Keratinocyte (primary cell): ENCODE measurements at regions not wholly inside any gene's neighbourhood (a gene's known extent, or its start where the extent isn't known, plus 50 kb on each side); places are given as distances from the start of the nearest gene placed in this dataset.

ENCODE experiments used
- DNase-seq: peaks from one replicate; pipeline ENCODE4 v3.0.0-alpha.2; 2011; ENCODE audit warnings: low read depth, missing footprints, low spot score
- FAIRE-seq: peaks from 2 replicates; lab custom pipeline; 2011; peaks lifted over from hg19 to GRCh38; lab: Jason Lieb, UNC
- H2AFZ ChIP-seq: 2 replicates; pipeline ENCODE4 v1.6.0; 2012; ENCODE audit warnings: low read length, control low read depth, inconsistent platforms; ENCODE audit not compliant: control insufficient read depth
- H3K27ac ChIP-seq: 2 replicates; pipeline ENCODE4 v1.5.1; 2011; ENCODE audit warnings: low read length; ENCODE audit not compliant: control insufficient read depth, insufficient read depth
- H3K27me3 ChIP-seq: 3 replicates; pipeline ENCODE4 v1.6.0; 2011; ENCODE audit warnings: low read length; ENCODE audit not compliant: control insufficient read depth, insufficient read depth; ENCODE audit errors: extremely low read depth
- H3K36me3 ChIP-seq, 2 experiments: 2 replicates in 1 of 2; 3 replicates in 1 of 2; pipeline ENCODE4 v1.5.1; 2011; ENCODE audit warnings: low read length in 2 of 2, mild to moderate bottlenecking in 1 of 2; ENCODE audit not compliant: control insufficient read depth in 2 of 2, insufficient read depth in 2 of 2; ENCODE audit errors: extremely low read depth in 1 of 2
- H3K4me1 ChIP-seq: 3 replicates; pipeline ENCODE4 v1.5.1; 2011; ENCODE audit warnings: low read length; ENCODE audit not compliant: control insufficient read depth, insufficient read depth; ENCODE audit errors: extremely low read depth
- H3K4me2 ChIP-seq: 3 replicates; pipeline ENCODE4 v1.6.0; 2011; ENCODE audit warnings: low read depth, low read length; ENCODE audit not compliant: control insufficient read depth, insufficient read depth; ENCODE audit errors: extremely low read depth
- H3K4me3 ChIP-seq, 3 experiments: fragments of 200-600 bp in 1 of 3; sonication (generic) in 1 of 3; 2 replicates in 2 of 3; 3 replicates in 1 of 3; pipeline ENCODE4 v1.5.1; 2011 to 2016; ENCODE audit warnings: low read length in 3 of 3, mild to moderate bottlenecking in 3 of 3, control low read depth in 2 of 3, inconsistent platforms in 1 of 3, low read depth in 1 of 3, mixed read lengths in 1 of 3, mixed run types in 1 of 3, moderate library complexity in 1 of 3; ENCODE audit not compliant: control insufficient read depth in 2 of 3, insufficient read depth in 2 of 3; ENCODE audit errors: extremely low read depth in 1 of 3
- H3K79me2 ChIP-seq: 2 replicates; pipeline ENCODE4 v1.6.0; 2012; ENCODE audit warnings: low read length; ENCODE audit not compliant: control insufficient read depth, insufficient read depth
- H3K9ac ChIP-seq: 3 replicates; pipeline ENCODE4 v1.6.0; 2011; ENCODE audit warnings: low read length; ENCODE audit not compliant: control insufficient read depth, insufficient read depth; ENCODE audit errors: extremely low read depth
- H3K9me1 ChIP-seq: 3 replicates; pipeline ENCODE4 v1.6.0; 2011; ENCODE audit warnings: low read length; ENCODE audit not compliant: control insufficient read depth, insufficient read depth; ENCODE audit errors: extremely low read depth
- H3K9me3 ChIP-seq: 2 replicates; pipeline ENCODE4 v1.5.1; 2012; ENCODE audit warnings: low read depth, low read length; ENCODE audit not compliant: control insufficient read depth
- H4K20me1 ChIP-seq: 3 replicates; pipeline ENCODE4 v1.6.0; 2011; ENCODE audit warnings: low read length; ENCODE audit not compliant: control insufficient read depth, insufficient read depth; ENCODE audit errors: extremely low read depth
- EZH2 ChIP-seq: IDR thresholded peaks from one replicate; pipeline ENCODE4 v1.6.1; 2012; ENCODE audit warnings: inconsistent platforms, mild to moderate bottlenecking, low read length, moderate library complexity
- dilution Hi-C: fragments of 300-500 bp; cut with MboI; formaldehyde crosslinking; loops from one replicate; pipeline ENCODE4 v1.7.0; 2020; ENCODE audit warnings: low sequenced_read_pairs; ENCODE audit not compliant: extremely low pct_ligation_motif_present
- TF ChIP-seq, protein P1 (sequence below), 3 experiments: IDR thresholded peaks in 1 of 3; conservative IDR thresholded peaks in 1 of 3; optimal IDR thresholded peaks in 1 of 3; 2 replicates in 2 of 3; 3 replicates in 1 of 3; pipeline versions ENCODE3 to v1.5.1; 2011; ENCODE audit warnings: low read length in 3 of 3, mild to moderate bottlenecking in 3 of 3, moderate library complexity in 2 of 3, control low read depth in 1 of 3, inconsistent platforms in 1 of 3; ENCODE audit not compliant: insufficient read depth in 2 of 3; ENCODE audit errors: extremely low read depth in 1 of 3

DNA sequence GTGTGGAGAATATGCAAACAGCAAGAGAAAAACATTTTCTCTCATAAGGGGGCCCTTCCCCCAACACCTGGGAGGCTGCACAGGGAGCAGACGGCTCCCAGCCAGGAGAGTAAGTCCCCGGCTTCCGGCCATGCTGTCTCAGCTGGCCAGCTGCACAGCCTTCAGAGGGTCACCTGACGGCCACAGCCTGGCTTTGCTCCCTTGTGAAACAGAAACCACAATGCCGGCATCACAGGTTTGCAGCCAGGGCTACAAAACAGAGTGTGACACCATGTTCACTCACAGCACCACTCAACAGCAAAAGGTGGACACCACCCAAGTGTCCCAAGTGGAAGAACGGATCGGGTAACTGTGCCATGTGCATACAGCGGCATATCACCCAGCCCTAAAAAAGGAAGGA is 86.9 kb upstream of the GPC1 start:
- no peak for TF ChIP-seq EZH2
- TF ChIP-seq, protein P1, sequence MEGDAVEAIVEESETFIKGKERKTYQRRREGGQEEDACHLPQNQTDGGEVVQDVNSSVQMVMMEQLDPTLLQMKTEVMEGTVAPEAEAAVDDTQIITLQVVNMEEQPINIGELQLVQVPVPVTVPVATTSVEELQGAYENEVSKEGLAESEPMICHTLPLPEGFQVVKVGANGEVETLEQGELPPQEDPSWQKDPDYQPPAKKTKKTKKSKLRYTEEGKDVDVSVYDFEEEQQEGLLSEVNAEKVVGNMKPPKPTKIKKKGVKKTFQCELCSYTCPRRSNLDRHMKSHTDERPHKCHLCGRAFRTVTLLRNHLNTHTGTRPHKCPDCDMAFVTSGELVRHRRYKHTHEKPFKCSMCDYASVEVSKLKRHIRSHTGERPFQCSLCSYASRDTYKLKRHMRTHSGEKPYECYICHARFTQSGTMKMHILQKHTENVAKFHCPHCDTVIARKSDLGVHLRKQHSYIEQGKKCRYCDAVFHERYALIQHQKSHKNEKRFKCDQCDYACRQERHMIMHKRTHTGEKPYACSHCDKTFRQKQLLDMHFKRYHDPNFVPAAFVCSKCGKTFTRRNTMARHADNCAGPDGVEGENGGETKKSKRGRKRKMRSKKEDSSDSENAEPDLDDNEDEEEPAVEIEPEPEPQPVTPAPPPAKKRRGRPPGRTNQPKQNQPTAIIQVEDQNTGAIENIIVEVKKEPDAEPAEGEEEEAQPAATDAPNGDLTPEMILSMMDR (optimal IDR thresholded peaks at IDR 0.05 in 1 of 3, IDR thresholded peaks at IDR 0.05 in 1 of 3, conservative IDR thresholded peaks at IDR 0.05 in 1 of 3; ENCODE audit: extremely low read depth in 1 of 3, insufficient read depth in 2 of 3, low read length in 3 of 3) = no peak
- H3K9ac ChIP-seq = no peak overlapping the region
- no peaks in the 10 kb centered on the region for H3K9me1 ChIP-seq
- DNase-seq = no peak
- H3K4me2 ChIP-seq = no peak overlapping the region
- H3K27me3 ChIP-seq = peaks cover 28% of the 10 kb centered on the region
- no peak overlapping the region for H3K27ac ChIP-seq
- no peak for FAIRE-seq
- dilution Hi-C loops = no loop called here
- peaks cover 3% of the 10 kb centered on the region for H3K9me3 ChIP-seq
- H3K79me2 ChIP-seq = no peaks in the 10 kb centered on the region
- no peaks in the 10 kb centered on the region for H4K20me1 ChIP-seq
- H3K36me3 ChIP-seq = no peaks in the 10 kb centered on the region
- no peak overlapping the region for H2AFZ ChIP-seq
- H3K4me1 ChIP-seq = no peaks in the 10 kb centered on the region
- H3K4me3 ChIP-seq = no peak overlapping the region

DNA sequence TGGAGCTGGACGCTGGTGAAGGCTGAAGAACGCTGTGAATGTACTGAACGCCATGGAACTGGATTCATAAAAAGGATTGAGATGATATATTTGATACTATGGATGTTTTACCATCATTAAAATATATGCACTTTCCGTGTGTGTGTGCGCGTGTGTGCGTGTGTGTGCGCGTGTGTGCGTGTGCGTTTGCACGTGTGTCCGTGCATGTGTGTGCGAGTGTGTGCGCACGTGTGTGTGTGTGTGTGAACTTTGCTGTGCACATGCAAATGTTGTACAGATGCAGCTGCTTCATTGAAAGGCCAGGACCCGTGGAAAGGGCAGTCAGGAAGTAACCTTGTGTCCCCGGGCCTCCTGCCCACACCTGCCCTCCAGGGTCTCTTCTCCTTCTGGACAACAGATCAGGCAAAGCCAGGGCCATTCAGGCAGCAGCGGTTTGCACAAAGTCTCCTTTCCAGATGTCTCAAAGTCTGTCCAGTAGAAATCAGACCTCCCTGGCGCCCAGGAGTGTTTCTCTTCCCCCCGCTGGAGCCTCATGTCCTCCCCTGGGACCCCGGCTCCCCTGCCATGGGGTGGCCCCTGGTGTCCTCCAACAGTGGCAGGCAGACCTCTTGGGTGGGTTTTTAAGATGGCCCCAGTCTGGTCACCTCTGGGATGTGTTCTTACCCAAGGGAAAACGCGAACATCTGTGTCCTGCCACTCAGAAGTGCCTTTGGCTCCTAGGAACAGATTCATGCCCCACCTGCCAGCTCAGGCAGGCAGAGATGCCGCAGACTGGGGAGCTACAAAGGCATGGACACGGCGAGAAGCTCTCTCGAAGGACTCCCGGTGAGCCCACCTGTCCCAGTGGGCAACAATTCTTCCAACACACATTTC is 86.1 kb upstream of the GPC1 start:
- no peaks in the 10 kb centered on the region for H3K4me1 ChIP-seq
- no peak for TF ChIP-seq EZH2
- TF ChIP-seq, protein P1 (optimal IDR thresholded peaks at IDR 0.05 in 1 of 3, IDR thresholded peaks at IDR 0.05 in 1 of 3, conservative IDR thresholded peaks at IDR 0.05 in 1 of 3; ENCODE audit: extremely low read depth in 1 of 3, insufficient read depth in 2 of 3, low read length in 3 of 3) = no peak
- no peak for DNase-seq
- dilution Hi-C loops = no loop called here
- no peak overlapping the region for H3K9ac ChIP-seq
- H3K36me3 ChIP-seq = no peaks in the 10 kb centered on the region
- no peaks in the 10 kb centered on the region for H4K20me1 ChIP-seq
- FAIRE-seq = no peak
- no peaks in the 10 kb centered on the region for H3K79me2 ChIP-seq
- H3K27me3 ChIP-seq = peaks cover 28% of the 10 kb centered on the region
- no peak overlapping the region for H3K27ac ChIP-seq
- no peak overlapping the region for H2AFZ ChIP-seq
- H3K9me1 ChIP-seq = no peaks in the 10 kb centered on the region
- peaks cover 3% of the 10 kb centered on the region for H3K9me3 ChIP-seq
- H3K4me3 ChIP-seq = no peak overlapping the region
- H3K4me2 ChIP-seq = no peak overlapping the region
